Hepatocyte (in vitro differentiated cells): ENCODE measurements at regions not wholly inside any gene's neighbourhood (a gene's known extent, or its start where the extent isn't known, plus 50 kb on each side); places are given as distances from the start of the nearest gene placed in this dataset.
"Not testable (repeated sequence)": the region's sequence is repeated elsewhere in the genome, so short reads cannot be mapped to it uniquely, and the experiment has no call there.

Experiments
- CTCF ChIP-seq: fragments of 200-600 bp; sonication (generic); IDR thresholded peaks from 2 replicates; pipeline ENCODE4 v1.5.1; 2016; ENCODE audit warnings: antibody characterized with exemption, mild to moderate bottlenecking; ENCODE audit not compliant: poor library complexity
- EZH2 ChIP-seq: fragments of 200-600 bp; sonication (generic); IDR thresholded peaks from 2 replicates; pipeline ENCODE4 v1.6.1; 2016; ENCODE audit warnings: antibody characterized with exemption, mild to moderate bottlenecking, borderline replicate concordance

DNA sequence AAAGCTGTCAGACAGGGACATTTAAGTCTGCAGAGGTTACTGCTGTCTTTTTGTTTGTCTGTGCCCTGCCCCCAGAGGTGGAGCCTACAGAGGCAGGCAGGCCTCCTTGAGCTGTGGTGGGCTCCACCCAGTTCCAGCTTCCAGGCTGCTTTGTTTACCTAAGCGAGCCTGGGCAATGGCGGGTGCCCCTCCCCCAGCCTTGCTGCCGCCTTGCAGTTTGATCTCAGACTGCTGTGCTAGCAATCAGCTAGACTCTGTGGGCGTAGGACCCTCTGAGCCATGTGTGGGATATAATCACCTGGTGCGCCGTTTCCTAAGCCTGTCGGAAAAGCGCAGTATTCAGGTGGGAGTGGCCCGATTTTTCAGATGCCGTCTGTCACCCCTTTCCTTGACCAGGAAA lies 66.7 kb upstream of the TMEM229A start:
- TF ChIP-seq CTCF, EZH2: not testable (repeated sequence)
